HPDE6-E6E7 (cell line): ENCODE measurements at regions not wholly inside any gene's neighbourhood (a gene's known extent, or its start where the extent isn't known, plus 50 kb on each side); places are given as distances from the start of the nearest gene placed in this dataset.
"Not testable (repeated sequence)": the region's sequence is repeated elsewhere in the genome, so short reads cannot be mapped to it uniquely, and the experiment has no call there.

ENCODE experiments used
- DNase-seq: peaks from one replicate; pipeline ENCODE4 v3.0.0; 2011; ENCODE audit warnings: missing footprints; ENCODE audit errors: extremely low spot score

DNA sequence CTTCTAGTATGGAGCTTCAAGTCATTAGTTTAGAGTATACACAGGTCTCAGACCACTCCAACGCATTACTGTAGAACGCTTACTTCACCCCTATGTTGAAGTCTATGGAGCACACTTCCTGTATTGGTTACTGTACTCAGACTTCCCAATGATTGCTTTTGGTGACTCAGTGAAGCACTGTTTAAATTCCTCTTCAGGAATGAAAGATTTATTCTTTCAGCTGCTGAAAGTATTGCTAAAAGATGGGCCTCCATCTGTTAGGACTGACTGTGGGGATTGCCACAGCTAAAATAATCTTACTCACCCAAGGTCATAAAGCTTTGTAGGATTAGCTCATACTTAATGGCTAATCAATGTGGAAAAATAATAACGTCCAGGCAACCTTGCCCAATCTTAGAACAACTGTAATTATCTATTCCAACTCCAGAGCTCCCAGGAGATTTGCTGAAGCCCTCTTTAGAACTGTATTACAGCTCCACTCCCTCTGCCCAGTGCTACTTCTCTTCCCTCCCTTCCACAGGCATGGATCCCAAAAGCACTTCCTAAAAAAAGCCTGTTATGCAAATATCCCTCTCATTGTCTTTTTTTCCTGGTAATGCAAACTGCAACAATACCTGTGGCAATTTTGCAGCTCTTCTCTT lies 281.9 kb upstream of the HS3ST1 start:
- DNase-seq = no peak

DNA sequence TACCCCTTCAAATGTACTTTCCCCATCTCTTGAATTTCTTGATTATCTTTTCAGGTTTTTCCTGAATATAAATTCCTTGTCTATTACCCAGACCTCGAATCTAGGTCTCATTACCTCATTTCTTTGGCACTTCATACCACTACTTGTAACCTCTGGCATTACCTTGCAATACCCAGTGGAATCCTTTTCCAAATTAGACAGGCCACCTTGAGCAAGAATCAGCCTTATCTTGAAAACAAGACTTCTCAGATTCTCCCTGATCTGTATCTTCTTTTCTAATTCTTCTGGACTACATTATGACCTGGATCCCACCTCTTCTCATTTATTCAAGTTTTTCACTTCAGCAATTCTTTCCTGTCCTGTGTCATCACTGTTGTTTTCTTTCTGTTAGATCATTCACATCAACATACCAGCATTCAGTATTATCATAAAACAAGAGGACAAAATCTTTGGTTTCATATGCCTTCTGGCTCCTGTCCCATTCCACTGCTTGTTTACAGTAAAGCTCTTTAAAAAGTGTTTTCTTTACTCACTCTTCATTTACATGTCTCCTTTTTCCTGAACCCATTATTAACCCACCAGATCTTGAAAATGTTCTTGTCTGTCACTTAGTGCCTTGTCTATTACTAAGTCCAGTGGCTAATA lies 275.6 kb upstream of the HS3ST1 start:
- no peak for DNase-seq

DNA sequence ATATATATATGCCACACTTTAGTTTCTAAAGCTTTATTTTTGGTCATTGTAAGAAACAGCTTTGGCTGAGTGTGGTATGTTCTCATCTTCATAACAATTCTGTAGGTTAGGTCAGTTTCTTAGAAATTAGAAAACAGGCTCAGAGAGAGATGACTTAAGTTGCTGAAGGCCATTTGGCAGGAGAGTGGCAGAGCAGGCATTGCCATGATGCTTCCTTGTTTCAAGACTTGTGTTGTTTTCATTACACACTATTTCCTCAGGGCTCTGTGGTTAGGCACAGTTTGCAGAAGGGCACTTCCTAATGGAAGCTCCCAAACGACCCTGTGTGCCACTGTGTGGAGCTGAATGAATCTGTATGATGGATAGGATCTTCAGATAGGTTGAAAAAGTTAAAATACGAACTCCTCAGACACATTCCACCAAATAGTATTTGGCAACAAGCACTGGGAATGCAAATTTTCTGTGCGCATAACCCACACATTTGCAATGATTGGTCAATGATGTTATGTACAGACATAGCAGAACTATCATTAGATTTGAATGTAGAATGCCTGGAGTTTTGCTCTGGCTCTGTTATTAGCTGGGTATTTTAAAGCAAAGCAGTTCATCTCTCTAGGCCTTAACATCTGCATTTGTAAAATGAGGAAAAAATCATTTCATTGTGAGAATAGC lies 274.3 kb upstream of the HS3ST1 start:
- DNase-seq = no peak

GRCh38 chr4:11701966-11702725 lies 273.5 kb upstream of the HS3ST1 start:
- DNase-seq = no peak

DNA sequence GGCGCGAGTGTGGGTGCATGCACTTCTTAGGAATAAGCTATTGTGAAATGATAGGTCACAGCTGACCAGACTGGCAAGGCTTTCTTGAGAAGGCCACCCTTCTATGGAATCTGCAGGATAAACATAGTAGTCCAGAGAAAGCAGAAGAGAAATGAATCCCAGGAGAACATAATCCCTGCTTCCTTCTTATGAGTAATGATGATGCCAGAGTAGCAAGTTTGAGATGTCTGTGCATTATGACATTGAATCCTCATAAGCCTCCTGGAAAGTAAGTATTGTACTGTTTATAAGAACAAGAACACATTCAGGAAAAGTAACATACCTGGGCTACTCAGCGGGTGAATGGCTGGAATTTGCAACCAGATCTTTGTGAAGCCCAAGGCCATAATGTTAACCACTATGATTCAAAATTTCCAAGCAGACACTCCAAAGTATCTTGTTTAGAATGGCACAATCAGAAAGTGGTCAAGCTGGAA lies 272.1 kb upstream of the HS3ST1 start:
- peak; percentile 54 for DNase-seq

DNA sequence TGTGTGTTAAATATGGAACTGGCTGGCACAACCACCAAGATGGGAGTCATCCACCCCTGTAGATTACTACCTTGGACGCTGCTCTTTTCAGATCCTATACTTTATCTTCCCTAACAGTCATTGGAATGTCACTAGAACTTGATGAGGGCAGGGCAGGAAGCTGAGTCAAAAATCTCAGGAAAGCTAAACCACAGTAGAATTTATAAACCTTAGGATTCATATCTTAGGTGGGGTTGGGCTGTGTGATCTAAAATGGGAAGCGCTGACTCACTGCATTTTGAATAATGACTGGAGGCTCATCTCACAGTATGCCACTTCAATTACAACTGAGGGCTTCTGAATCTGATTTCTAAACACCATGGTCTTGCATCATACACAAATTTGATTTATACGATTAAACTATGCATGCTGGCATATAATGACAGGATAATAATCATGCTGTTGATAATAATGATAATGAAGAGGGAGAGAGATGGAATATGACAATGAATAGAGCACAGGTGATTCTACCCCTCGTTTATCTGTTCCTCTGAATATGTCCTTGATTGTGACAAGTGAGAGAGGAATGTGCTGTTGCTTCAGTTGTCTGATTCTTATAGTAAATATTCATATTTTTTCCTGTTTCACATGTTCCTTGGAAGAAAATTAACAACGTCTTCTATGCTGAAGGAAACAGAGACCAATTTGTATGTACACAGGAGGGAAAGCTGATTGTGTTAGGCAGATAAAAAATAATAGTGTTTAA lies 270.3 kb upstream of the HS3ST1 start:
- peak; percentile 53 for DNase-seq

- DNase-seq = no peak
Observed at GRCh38 chr4:11698033-11698432, 269.3 kb upstream of the HS3ST1 start.

GRCh38 chr4:11693693-11694092 lies 265.0 kb upstream of the HS3ST1 start:
- DNase-seq = no peak

DNA sequence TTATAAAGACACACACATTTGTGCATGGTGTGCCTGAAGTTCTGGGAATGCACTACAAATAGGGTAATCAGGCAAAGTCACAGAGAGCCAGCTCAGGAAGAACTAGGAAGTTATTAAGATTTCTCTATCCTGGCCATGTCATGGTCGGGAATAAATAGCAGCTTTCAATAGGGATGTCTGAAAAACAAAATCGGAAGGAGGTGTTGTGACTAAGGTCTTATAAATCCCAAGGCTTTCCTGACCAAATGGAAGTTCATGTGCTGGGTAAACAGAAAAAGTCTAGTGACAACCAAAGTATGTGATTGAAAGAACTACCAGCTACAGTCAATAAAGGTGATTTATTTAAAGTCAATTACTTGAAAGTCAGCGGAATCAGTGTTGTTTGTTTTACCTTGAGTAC lies 262.5 kb upstream of the HS3ST1 start:
- no peak for DNase-seq

- DNase-seq = no peak
Observed at GRCh38 chr4:11687727-11688126, 259.0 kb upstream of the HS3ST1 start.

- no peak for DNase-seq
Observed at GRCh38 chr4:11685481-11685880, 256.8 kb upstream of the HS3ST1 start.

DNA sequence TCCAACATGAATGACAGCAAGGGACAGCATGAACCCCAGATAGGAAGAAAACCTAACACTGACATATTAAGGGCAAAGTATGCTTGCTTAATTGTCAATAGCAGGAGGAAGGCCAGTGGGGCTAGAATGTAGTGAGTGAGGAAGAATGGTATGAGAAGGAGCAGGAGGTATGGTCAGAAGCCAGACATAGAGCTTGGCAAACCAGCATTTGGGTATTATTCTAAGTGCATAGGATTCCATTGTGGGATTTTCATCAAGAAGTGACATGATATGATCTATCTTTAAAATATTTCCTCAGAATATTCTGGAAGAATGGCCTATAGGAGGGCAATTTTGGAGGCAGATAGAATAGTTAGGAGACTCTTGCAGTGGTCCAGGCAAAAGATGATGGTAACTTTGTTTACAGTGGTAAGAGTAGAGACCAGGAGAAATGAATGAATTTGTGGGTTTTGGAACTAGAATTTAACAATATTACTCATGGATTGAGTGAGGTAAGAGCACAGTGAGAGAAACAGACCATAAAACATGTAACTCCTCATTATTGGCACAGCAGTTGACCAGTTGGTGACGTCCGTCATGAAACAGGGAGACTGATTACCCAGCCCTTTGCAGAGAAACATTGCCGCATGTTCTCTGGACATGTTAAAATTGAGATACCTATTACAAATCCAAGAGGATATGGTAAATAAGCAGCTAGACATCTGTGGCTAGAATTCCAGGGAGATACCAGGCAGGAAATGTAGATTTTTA lies 246.5 kb upstream of the HS3ST1 start:
- no peak for DNase-seq

- DNase-seq = no peak
Observed at GRCh38 chr4:11670304-11670703, 241.6 kb upstream of the HS3ST1 start.

DNA sequence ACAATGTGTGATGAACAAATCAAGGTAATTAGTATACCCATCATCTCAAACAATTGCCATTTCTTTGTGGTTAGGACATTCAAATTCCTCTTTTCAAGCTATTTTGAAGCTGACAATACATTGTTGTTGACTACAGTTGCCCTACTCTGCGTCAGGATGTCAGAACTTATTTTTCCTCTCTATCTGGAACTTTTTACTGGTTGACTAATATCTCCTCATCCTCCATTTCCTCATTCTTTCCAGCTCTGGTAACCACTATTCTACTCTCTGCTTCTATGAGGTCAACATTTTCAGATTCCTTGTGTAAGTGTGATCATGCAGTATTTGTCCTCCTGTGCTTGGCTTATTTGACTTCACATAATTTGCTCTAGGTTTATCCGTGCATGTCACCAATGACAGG lies 240.5 kb upstream of the HS3ST1 start:
- no peak for DNase-seq

- DNase-seq = no peak
Observed at GRCh38 chr4:11663114-11663513, 234.4 kb upstream of the HS3ST1 start.

- DNase-seq = no peak
Observed at GRCh38 chr4:11650801-11651596, 222.3 kb upstream of the HS3ST1 start.

DNA sequence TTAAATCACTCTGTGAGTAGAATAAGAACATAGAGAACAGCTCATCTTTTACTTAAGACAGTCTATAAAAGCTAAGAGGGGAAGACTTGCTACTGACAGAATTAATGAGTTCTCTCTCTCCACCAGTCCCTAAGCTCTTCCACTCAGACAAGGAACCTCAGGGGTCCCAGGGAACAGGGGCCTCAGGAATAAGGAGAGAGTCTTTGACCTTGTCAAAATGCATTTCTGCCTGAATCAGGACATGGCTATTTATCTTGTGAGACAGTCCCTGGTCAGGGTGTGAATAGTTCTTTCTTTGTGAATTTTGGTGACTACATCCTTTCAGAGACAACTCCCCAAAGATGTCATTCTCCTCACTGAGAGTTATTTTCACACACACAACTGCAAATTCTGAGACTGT lies 218.7 kb upstream of the HS3ST1 start:
- DNase-seq = no peak

- not testable (repeated sequence) for DNase-seq
Observed at GRCh38 chr4:11643081-11643480, 214.4 kb upstream of the HS3ST1 start.

DNA sequence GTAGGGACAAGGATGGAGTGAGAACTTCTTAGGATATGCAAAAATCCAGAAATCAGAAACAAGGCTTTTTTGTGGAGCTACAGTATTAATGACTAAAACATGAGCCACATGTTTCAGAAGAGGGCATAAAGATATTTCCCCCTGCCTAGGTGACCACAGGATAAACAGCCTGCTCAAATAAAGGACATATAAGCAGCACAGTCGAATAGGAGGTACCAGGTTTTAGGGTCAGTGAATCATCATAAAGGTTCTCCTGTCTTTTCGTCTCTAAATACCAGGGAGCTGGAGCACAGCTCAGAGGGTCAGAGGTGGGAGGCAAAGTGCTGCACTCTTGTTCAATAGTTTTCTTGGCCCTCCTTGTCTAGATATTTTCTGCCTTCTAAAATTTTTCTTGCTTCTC lies 211.9 kb upstream of the HS3ST1 start:
- DNase-seq = no peak

DNA sequence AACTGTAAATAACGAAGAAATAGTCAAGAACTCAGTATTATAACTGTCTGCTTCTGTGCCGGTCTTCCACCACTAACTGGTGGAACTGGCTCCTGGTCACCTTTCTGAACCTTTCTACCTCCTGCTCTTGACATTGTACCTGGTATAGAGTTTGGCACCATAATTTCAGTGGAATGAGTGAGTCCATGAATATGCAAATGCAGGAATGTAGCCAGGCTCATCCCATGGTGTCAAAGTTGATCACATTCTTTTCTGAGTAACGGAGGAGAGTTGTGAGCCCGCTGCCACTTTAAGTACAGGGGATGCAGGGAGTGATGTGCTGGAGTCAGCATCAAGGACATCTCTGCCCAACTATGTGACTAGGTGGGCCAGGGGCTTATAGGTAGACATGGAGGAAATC lies 207.9 kb upstream of the HS3ST1 start:
- DNase-seq = no peak
